Umbilical cord (tissue), 1 donor: ENCODE measurements at regions not wholly inside any gene's neighbourhood (a gene's known extent, or its start where the extent isn't known, plus 50 kb on each side); places are given as distances from the start of the nearest gene placed in this dataset.

ENCODE experiments used
- DNase-seq: peaks from one replicate; pipeline ENCODE4 v3.0.0-alpha.2; 2015; ENCODE audit warnings: low spot score

DNA sequence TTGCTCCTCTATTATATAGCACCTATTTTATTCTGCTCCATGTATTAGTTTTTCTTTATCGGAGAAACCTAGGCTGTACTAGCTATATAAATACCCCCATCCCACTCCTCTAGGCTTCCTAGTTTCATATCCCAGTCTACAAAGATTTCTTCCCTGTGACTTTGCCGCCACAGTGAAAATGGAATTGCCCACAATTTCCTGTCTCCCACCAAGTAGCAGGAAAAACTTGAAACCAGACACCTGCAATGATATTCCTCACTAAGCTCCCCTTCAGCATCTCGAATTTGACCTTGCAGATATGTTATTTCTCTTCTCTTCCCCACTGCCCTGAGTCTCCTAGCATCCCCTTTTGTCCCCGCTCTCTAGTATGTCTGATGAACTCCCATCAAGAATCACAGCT, 685.8 kb upstream of the CCDC54 start:
- DNase-seq = no peak

DNA sequence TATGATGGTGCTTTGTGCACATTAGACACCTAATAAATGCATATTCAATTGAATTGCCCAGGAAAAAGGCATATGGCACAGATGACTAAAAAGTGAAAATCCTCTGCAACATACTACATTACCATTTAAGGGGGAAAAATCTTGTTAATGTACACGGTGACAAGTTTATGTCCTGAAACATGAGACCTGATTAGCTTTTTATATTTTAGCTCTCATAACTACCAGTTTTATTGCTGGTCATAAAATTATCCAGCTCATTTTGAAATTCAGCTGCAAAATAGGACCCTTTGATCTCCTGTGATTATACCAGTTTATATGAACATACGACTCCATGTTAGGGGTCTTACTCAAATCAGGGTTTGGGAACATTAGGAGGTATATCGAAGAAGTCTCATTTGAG, 684.6 kb upstream of the CCDC54 start:
- DNase-seq = no peak

DNA sequence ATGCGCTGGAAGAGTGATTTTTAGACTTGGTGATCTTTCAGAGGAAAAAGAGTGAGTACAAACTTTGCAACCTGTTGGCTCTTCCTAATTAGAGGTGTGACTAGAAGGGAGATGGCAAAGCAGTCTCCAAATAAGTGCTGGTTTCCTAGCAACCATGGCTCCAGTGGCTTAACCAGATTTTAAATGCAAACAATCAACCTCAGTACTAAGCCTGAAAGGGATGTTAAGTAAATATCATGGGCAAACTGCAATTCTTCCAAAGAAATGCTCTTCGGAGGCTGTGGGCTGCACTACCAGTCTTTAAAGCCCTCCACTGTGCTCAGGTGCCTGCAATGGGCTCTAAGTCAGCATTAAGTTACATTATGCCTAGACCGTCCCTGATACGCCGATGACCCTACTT, 678.1 kb upstream of the CCDC54 start:
- no peak for DNase-seq

DNA sequence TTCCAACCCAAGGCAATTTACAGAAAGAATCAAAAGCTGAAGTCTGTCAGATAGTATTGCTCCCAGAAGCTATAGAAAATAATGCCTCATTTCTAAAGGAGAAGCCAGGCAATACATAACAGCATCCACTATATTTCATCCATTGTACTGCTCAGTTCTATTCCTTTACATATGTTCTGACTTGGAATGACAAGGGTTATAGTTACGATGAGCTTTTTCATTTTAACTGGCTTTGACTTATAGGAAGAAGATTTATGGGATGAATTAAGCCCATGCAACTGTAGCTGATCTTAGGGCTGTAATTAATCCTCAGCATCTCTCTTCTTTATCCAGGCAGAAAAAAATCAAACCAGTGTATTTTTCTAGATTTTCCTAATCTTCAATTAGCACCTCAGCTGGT, 676.3 kb upstream of the CCDC54 start:
- no peak for DNase-seq

DNA sequence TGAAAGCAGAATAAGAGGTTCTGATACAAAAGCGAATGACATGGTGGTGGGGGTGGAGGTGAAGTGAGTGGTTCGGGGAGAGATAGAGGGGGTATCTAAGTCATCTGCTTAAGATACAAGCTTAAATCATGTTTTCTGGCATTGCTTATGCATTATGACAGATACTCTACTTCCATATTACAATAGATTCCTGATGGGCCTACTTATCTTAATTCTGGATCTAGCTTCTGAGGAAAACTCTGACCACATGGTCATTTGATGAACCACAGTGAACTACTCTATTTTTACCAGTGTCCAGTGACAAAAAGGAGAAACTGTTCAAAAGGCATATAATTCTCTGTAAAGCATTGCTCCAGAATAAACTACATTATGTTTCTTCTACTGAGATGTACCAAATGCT, 673.7 kb upstream of the CCDC54 start:
- no peak for DNase-seq

DNA sequence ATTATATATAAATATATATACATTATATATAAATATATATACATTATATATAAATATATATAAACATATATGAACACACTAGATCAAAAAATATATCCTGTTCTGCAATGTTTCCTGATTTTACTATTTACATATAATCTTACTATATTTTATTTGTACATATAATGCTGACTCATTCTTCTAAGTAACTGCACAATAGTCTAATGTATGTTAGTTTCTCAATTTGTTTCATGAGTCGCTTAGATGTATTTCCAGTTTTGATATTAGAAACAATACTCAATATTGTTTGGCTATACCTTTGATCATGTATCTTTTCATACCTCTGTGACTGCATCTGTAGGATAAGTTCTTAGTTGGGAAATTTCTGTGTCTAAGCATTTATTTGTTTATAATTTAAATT, 669.9 kb upstream of the CCDC54 start:
- no peak for DNase-seq

DNA sequence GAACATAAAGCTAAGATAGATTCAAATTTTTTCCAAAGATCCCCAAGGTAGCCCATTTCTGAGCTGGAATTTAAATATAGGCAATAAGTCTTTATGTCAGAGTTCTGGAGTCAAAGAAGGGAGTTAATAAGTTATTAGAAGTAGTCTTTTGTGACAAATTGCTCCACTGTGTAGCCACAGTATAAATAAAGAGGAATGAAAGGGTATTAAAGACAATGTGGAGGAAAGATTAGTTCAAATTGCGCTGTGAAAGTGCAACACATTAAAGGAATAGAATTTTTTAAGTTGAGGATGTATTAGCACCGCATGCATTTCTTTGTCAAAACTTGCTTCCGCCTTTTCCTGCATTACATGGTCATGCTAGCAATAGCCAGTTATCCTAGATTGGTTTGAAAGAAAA, 666.6 kb upstream of the CCDC54 start:
- DNase-seq = no peak

DNA sequence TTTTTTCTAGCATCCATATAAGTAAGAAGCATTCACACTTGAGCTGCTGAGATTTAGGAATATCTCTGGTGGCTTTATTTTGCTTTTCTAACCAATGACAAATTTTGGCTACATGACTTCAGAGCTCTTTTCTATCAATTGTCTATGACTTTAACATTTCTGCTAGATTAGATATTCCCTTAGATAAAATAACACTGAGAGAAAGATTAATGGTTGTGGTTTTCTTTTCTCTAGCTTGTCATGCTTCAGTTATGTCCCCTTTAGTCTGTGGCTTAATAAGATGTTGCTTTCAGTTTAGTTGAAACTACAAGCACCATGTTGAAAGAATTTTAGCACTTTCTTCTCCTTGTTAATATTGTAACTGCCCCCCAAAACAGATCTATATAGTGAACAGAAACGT, 665.6 kb upstream of the CCDC54 start:
- no peak for DNase-seq

DNA sequence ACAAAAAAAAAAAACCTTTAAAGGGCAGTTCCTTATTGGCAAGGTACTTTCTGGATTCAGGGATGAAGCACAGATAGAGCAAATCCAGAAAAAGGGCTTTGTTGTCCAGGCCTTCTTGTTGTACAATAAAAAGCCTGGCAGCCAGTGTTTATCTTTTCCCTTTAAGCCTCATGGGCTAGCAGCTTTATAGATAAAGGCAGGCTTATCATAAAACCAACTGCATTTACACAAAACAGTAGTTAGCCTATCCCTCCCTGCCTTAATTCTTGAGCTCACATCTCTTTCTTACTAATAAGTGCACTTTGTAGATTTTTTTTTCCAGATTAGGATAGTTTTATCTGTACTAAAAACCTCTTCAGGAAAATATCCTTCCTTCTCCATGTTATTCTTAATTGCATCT, 662.8 kb upstream of the CCDC54 start:
- no peak for DNase-seq

DNA sequence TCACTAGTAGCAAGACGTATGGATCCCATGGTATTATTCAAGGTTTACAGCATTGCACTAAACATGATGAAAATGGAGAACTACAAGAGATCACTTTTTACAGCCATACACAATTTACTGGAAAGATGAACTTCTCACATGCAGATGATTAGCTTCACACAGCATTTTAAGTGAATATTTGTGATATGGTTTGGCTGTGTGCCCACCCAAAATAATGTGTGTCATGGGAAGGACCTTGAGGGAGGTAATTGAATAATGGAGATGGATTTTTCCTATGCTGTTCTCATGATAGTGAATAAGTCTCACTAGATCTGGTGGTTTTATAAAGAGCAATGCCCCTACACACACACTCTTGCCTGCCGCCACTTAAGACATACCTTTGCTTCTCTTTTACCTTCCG, 662.0 kb upstream of the CCDC54 start:
- no peak for DNase-seq

DNA sequence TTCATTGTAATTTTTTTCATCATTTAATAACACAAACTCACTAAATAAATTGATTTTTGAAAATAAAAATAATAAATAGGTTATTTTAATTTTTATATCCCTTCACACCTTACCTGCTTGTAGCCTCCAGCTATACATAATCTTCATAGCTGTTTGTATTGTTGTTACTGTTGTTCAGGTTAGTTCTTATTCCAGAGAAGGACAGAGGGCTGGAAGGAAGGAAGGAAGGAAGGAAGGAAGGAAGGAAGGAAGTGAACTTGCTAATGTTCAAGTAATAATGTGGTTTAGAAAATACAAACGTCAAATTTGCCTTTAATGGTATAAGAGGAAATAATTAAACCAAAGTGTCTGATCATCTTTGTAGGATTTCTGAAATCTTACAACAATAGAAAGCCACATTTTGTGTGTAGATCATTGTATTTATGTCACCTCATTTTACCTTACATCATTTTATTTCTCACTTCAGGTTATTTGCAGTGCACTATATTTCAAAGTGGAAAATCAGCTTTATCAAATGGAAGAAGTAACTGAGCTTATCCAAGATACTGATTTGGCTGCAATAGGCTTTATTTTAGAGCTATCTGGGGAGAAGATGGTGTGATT, 660.0 kb upstream of the CCDC54 start:
- DNase-seq = no peak

DNA sequence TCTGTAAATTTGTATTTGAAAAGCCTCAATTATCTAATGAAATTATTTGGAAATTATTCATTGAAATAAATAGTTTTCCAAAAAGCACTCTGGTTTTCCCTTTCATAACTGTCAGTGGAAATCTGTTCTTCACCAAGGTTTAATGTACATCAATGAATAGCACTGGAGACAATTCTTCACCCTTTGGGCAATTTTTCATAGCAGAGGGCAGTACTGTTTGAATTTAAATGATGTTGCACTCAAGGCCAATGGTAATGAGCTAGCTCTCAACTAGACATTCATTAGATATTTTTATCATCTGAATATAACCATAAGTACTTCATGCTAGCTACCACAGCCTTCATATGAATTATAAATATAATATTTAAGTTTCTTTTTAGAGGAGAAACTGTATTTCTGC, 658.2 kb upstream of the CCDC54 start:
- no peak for DNase-seq

DNA sequence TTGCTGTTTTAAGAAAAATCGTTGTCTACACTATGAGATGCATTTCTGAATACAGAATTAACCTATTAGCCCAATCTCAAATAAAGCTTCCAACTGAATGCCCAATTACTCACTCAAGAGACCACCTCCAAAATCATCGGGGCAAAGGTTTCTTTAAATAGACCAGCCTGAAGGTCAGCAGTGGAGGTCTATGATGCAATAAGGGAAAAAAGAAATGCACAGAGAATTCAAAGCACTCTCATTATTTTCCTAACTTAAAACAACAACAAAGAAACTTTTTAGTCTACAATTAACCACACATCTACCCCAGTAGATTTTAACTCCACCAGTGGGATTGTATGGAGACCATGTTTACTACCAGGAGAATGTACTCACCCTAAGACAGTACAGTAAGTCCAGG, 657.7 kb upstream of the CCDC54 start:
- DNase-seq = no peak

DNA sequence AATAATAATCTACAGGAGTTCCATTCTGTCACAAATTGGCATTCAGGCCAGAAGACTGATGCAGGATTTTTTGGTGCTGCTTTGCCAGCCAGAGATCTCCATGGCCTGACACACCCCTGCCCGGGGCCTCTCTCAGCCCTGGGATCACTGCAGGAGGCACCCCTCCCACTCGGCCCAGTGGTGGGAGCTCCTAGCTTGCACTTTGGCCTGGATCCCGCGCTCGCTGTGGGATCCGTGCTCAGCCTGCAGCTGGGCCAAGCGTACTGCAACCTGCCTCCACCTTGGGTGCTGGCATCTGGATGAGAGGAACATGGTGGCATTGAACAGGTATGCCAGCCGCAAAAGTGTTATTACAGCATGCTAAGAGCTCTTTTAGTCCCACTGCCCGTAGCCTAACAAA, 656.7 kb upstream of the CCDC54 start:
- no peak for DNase-seq

DNA sequence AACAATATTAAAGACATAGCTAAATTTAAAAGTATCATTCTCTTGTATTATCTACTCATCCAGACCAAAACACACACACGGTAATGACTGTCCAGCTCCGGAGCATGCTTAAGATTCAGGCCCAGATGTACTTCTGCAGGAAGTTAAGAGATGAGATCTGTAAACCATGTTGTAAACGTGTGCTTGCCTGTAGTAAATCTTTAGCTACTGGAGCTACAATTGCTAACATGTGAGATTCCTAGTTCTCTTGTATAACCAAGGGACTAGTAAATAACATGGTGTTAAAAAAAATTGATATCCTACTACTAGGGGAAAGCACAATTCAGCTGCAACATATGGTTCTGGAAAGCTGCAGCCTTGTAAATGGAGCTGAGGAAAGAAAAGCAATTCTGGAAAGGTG, 651.7 kb upstream of the CCDC54 start:
- peak; percentile 13 for DNase-seq

DNA sequence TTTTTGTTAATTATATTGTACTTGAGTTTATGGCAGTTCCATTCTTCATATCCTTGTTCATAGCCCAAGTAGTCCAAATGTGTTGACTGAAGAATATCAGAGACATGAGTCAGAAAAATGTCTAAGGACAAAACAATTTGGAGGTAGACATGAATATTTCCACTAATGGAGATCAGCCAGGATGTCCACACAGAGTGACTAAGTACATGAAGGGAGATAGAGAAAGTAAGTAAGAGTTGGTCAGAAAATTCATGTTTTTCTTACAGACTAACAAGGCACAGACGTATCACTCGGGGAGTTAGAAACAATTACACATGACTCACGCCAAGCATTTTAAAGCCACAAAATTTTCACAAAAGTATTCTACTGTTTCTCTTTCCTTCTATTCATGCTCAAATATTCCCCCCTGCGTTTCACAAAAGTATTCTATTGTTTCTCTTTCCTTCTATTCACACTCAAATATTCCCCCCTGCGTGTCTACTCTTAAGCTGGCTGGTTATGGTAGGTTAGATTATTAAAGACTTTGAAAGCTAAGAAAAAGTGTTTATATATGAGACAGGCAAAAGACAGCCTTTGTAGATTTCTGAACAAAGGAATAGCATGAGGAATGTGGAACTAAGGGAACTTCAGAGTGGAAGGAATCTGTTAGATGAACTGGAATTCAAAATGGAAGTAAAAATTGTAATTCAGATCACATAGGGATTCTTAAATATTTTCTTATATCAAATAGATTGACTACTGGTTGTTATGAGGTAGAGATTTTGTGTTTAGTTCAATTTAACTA, 648.7 kb upstream of the CCDC54 start:
- DNase-seq = no peak

DNA sequence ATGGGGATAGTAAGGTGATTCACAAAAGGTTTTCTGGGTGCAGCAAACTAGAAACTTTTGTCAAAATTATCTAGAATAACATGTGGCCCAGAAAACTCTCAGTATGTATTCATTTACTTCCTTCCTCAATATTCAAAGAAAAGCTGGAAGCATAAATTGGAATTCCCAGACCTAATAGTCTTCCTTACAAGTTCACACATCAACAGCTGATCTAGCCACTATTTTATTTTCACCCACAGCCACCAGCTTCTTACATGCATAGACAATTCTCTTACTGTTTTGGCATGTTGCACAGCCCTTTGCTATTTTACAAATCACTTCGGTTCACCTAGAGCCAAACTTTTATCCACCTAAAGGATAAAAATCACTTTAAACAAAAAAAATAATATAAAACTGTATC, 647.8 kb upstream of the CCDC54 start:
- no peak for DNase-seq

DNA sequence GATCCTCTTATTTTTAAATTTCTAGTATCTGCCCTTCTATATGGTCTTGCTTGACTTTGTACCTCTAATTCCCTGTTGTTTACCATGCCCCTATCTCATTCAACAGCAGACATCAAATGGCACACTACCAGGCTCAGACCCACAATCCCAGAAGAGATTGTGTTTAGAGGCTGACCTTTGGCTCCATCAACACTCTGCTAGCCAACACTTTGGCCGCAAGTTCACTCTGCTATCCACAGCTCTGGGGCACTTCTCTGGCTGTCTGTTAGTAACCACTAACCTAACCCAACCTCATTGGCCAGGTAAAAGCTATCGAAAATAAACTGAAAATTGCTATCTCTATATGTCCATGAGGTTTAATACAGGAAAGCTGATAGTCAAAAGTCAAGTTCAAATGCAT, 646.0 kb upstream of the CCDC54 start:
- DNase-seq = no peak

DNA sequence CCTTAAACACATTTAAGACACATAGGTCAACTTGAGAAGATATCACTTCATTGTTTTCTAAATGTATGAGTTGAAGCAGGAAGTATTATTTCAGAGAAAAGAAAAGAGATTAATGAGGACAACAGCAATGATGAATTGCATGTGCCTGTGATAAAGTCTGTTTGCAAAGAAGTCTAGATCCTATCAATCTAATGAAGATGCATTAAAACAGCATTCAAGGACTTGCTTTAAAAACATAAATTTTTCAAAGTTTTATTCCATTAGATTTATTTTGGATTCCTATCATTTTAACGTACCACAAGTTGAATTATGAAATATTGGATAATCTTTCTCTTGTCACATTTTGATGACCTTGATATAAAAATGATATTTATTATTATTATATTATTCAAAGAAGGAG, 642.5 kb upstream of the CCDC54 start:
- DNase-seq = no peak

DNA sequence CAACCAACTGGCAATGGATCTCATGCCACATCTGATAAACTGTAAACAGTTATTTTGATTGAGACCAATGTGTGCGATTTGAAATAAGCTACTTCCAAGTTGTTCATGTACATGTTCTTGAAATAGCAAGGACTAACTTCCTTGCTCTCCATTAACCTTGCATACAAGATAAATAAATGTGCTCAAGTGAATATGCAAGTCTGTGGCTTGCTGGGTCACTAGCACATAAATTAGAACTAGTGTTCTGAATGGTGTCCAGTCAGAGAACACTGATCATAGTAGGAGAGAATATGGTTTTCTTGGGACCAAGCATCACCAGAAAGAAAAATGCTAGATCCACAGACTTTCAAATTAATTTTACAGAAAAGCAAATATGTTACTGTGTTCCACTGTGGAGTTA, 640.0 kb upstream of the CCDC54 start:
- DNase-seq = no peak

DNA sequence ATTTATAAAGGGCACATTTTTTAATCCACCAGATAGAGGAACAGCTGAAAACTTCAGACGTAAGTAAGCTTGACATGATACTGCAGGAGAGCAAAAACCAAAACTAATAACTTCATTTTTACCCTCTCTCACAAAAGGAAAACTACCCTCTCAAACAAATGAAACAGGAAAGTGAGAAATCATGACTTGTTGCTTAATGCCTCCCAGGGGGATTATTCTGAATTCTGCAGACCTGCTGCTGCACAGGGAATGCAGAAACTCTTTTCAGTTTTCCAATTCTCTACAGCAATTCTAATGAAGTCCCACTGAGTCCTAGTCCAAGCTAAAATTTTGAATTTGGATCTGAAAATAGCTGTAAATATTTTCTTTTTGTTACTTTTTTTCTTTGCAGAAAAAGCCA, 637.1 kb upstream of the CCDC54 start:
- no peak for DNase-seq

DNA sequence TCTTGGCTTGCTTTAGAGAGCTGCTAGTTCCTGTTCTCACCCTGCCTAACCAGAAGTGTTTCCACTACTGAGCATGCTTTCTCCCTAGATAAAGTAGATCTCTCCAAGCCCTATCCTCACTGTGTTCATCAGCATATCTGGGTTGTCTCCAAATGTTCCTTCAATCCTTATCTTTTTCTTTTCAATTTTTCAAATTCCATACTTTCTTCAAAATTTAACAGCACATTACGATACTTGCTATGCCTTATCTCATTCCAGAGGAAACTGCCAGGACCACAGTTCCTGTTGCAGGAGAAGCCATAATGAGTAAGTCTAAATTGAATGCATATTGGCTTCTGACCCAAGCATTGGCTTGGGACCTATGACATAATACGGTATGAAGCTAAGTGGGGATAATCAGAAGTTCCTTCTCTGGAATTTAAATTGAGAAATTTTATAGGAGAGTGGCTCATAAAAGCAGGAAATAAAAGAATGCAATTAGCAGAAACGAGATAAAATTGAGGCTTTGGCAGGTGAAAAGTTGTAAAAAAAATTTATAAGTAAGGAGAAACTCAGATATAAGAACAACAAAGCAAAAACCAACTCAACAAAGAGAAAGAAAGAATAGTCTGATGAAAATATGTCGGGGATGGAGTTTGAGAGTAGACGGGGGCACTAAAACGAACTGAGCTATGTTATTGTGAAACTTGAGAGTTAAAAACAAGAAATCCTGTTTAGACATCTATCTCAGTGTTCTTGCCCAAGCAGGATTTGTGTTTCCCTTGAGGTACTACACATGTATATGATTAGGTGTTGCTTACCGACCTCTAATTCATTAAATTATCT, 631.7 kb upstream of the CCDC54 start:
- peak; percentile 36 for DNase-seq

DNA sequence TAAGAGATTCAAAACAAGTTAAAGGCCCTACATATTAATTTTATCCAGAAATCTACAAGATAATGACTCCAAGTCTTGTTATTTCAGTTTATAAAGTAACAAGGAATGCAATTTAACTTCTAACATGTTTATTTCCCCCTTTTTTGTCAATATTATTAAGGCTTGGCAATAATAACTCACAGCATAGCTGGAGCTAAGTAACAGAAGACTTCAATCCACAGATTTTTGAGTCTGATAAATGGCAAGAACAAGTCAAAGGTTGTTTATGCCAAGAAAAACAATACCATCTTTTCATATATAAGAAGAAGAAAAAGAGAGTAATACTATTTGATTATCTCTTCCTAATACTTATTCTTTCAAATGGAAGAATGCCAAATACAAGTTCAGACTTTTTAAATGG, 631.0 kb upstream of the CCDC54 start:
- no peak for DNase-seq
